ENCODE measurements at regions not wholly inside any gene's neighbourhood (a gene's known extent, or its start where the extent isn't known, plus 50 kb on each side); places are given as distances from the start of the nearest gene placed in this dataset.

GRCh38 chr5:25991639-25992038 lies 1046.7 kb downstream of the CDH9 start:
- H2AFZ ChIP-seq (replicated peaks; ENCODE audit: low read length, poor library complexity), result no peak overlapping the region
- no peaks in the 10 kb centered on the region for H4K20me1 ChIP-seq (ENCODE audit: insufficient read depth, low read length)
- ChIA-PET CTCF (no interaction called here), POLR2A (ENCODE audit: unreplicated experiment) (no interaction called here)
- no peak overlapping the region for H3K4ac ChIP-seq (ENCODE audit: low read depth, low read length)
- no peak overlapping the region for H2BK20ac ChIP-seq (ENCODE audit: low read depth, low read length)
- H2BK15ac ChIP-seq (ENCODE audit: low read depth, low read length), result no peak overlapping the region
- TF ChIP-seq NFE2L2 (IDR thresholded peaks at IDR 0.05; ENCODE audit: low read depth, low read length) (no peak), USF2 (IDR thresholded peaks at IDR 0.05; ENCODE audit: low read depth, low read length) (no peak), CTCF (conservative IDR thresholded peaks at IDR 0.05; ENCODE audit: low read depth, low read length) (no peak), MAFK (IDR thresholded peaks at IDR 0.05; ENCODE audit: low read depth, low read length) (no peak), MXI1 (IDR thresholded peaks at IDR 0.05; ENCODE audit: borderline replicate concordance, low read depth, low read length) (no peak), FOS (IDR thresholded peaks at IDR 0.05; ENCODE audit: low read depth, low read length) (no peak), CEBPB (IDR thresholded peaks at IDR 0.05; ENCODE audit: low read depth, low read length) (no peak), RAD21 (IDR thresholded peaks at IDR 0.05; ENCODE audit: low read length) (no peak), MAZ (IDR thresholded peaks at IDR 0.05; ENCODE audit: borderline replicate concordance, low read depth, low read length) (no peak), RCOR1 (IDR thresholded peaks at IDR 0.05; ENCODE audit: insufficient replicate concordance, low read length) (no peak), POLR2A (IDR thresholded peaks at IDR 0.05; ENCODE audit: low read depth, low read length) (no peak), CHD1 (IDR thresholded peaks at IDR 0.05; ENCODE audit: low read depth, low read length) (no peak)
- TF ChIP-seq, protein P1, sequence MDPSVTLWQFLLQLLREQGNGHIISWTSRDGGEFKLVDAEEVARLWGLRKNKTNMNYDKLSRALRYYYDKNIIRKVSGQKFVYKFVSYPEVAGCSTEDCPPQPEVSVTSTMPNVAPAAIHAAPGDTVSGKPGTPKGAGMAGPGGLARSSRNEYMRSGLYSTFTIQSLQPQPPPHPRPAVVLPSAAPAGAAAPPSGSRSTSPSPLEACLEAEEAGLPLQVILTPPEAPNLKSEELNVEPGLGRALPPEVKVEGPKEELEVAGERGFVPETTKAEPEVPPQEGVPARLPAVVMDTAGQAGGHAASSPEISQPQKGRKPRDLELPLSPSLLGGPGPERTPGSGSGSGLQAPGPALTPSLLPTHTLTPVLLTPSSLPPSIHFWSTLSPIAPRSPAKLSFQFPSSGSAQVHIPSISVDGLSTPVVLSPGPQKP (IDR thresholded peaks at IDR 0.05; ENCODE audit: borderline replicate concordance, low read depth, low read length), result no peak
- no peak overlapping the region for H3K4me2 ChIP-seq (ENCODE audit: low read depth, low read length)
- no TSS peak for BruUV-seq (replicated peaks)
- H3K18ac ChIP-seq (ENCODE audit: low read depth, low read length), result no peak overlapping the region
- H4K5ac ChIP-seq (ENCODE audit: low read depth, low read length), result no peak overlapping the region
- dilution Hi-C loops (cut with HindIII; ENCODE audit: low sequenced_read_pairs, unreplicated experiment) (no loop called here), intact Hi-C loops (cut with micrococcal nuclease) (no loop called here), in situ Hi-C loops (cut with MboI; ENCODE audit: low sequenced_read_pairs) (no loop called here)
- WGBS, 2 experiments (ENCODE audit: extremely low coverage in 2 of 2, insufficient read length in 1 of 2), result 78% methylated on average over 16 of the region's 18 CpGs; no CpG with 5 or more reads in 1 of the 2 experiments
- H4K91ac ChIP-seq (ENCODE audit: insufficient read depth, low read depth, low read length), result no peak overlapping the region
- H2AK9ac ChIP-seq (replicated peaks; ENCODE audit: low read depth, low read length, poor library complexity), result no peak overlapping the region
- no peaks in the 10 kb centered on the region for H3K4me1 ChIP-seq (ENCODE audit: control insufficient read depth, insufficient read depth, low read length)
- no peaks in the 10 kb centered on the region for H3K36me3 ChIP-seq (ENCODE audit: control insufficient read depth, insufficient read depth, low read length)
- H2BK120ac ChIP-seq (ENCODE audit: low read depth, low read length), result no peak overlapping the region
- H3K23ac ChIP-seq (ENCODE audit: low read depth, low read length), result no peak overlapping the region
- H3K9me1 ChIP-seq (ENCODE audit: insufficient read depth, low read length), result no peaks in the 10 kb centered on the region
- no peak overlapping the region for H2AK5ac ChIP-seq (ENCODE audit: low read depth, low read length)
- no peak overlapping the region for H3K14ac ChIP-seq (replicated peaks; ENCODE audit: low read depth, low read length)
- no peak for ATAC-seq (ENCODE audit: low read depth)
- H3K79me1 ChIP-seq (ENCODE audit: low read depth in 1 of 2, low read length in 2 of 2), result no peaks in the 10 kb centered on the region
- H3K27ac ChIP-seq (ENCODE audit: insufficient read depth, low read length), result no peak overlapping the region
- H3K9me3 ChIP-seq (ENCODE audit: control insufficient read depth, insufficient read depth, low read length), result 0 out of 2 replicates have a peak, but pooled peaks cover 4% of the 10 kb centered on the region
- no peaks in the 10 kb centered on the region for H3K27me3 ChIP-seq (ENCODE audit: control insufficient read depth, insufficient read depth, low read length)
- H3K56ac ChIP-seq (ENCODE audit: extremely low read depth, insufficient read depth, low read length), result no peak overlapping the region
- H3K9ac ChIP-seq (ENCODE audit: low read depth, low read length), result no peak overlapping the region
- H2BK5ac ChIP-seq (ENCODE audit: low read depth, low read length, poor library complexity, severe bottlenecking), result no peak overlapping the region
- H4K8ac ChIP-seq (ENCODE audit: low read depth in 2 of 2, low read length in 2 of 2), result no peak overlapping the region
- no peak for DNase-seq
- no peak overlapping the region for H3K4me3 ChIP-seq (ENCODE audit: insufficient read depth, low read depth, low read length)

Measured in IMR-90 (cell line).